ENCODE measurements at regions not wholly inside any gene's neighbourhood (a gene's known extent, or its start where the extent isn't known, plus 50 kb on each side); places are given as distances from the start of the nearest gene placed in this dataset.

DNA sequence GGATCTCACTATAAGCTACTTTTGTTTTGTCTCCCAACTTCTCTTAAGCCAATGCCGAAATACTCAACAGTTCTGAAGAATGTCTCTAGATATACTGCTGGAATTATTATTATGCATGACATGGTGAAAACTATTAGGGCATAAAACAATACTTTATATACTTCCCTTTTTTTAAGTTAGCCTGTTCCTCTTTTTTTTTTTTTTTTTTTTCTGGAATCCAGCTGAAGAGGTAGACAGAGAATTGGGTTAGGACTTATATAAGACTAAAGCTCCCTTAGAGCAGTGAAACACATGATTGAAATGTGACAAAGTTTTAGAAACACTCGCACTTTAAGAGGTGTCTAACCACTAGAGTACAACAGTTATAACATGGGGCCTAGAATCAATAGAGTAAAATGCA, 850.9 kb upstream of the PCDH9 start:
- H3K27me3 Mint-ChIP-seq = no peaks in the 10 kb centered on the region
- no peaks in the 10 kb centered on the region for H3K4me1 Mint-ChIP-seq (ENCODE audit: low read depth)
- H3K36me3 Mint-ChIP-seq (ENCODE audit: insufficient read depth) = no peaks in the 10 kb centered on the region
- H3K9me3 Mint-ChIP-seq (ENCODE audit: low read depth) = no peaks in the 10 kb centered on the region
- DNase-seq (ENCODE audit: low spot score, unreplicated experiment) = no peak
- H3K27ac Mint-ChIP-seq = no peak overlapping the region
- TF ChIP-seq, protein P1, sequence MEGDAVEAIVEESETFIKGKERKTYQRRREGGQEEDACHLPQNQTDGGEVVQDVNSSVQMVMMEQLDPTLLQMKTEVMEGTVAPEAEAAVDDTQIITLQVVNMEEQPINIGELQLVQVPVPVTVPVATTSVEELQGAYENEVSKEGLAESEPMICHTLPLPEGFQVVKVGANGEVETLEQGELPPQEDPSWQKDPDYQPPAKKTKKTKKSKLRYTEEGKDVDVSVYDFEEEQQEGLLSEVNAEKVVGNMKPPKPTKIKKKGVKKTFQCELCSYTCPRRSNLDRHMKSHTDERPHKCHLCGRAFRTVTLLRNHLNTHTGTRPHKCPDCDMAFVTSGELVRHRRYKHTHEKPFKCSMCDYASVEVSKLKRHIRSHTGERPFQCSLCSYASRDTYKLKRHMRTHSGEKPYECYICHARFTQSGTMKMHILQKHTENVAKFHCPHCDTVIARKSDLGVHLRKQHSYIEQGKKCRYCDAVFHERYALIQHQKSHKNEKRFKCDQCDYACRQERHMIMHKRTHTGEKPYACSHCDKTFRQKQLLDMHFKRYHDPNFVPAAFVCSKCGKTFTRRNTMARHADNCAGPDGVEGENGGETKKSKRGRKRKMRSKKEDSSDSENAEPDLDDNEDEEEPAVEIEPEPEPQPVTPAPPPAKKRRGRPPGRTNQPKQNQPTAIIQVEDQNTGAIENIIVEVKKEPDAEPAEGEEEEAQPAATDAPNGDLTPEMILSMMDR (IDR thresholded peaks at IDR 0.05; ENCODE audit: unreplicated experiment) = no peak
- H3K4me3 Mint-ChIP-seq (ENCODE audit: low read depth) = no peak overlapping the region

DNA sequence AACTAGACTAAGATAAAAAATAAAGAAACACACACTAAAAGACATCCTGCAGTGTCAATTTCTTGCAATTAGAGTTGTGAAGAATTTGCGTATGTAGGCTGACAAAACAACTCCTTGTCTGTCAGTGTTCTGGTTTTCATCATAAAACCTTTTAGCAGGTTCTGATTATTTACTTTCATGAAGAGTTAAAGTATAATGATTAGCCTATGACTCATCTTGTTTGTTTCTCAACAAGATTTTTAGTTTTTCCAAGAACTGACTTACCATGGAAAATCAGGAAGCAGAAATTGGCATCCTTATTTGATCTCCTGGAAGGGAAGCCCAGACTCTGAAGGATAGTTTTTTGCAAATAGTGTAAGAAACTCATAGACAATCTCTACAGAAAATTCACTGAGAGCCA, 848.7 kb upstream of the PCDH9 start:
- Mint-ChIP-seq H3K9me3 (ENCODE audit: low read depth) (no peaks in the 10 kb centered on the region), H3K4me1 (ENCODE audit: low read depth) (no peaks in the 10 kb centered on the region), H3K27ac (no peak overlapping the region), H3K36me3 (ENCODE audit: insufficient read depth) (no peaks in the 10 kb centered on the region), H3K27me3 (no peaks in the 10 kb centered on the region), H3K4me3 (ENCODE audit: low read depth) (no peak overlapping the region)
- DNase-seq (ENCODE audit: low spot score, unreplicated experiment) = no peak
- TF ChIP-seq, protein P1 (IDR thresholded peaks at IDR 0.05; ENCODE audit: unreplicated experiment) = no peak

DNA sequence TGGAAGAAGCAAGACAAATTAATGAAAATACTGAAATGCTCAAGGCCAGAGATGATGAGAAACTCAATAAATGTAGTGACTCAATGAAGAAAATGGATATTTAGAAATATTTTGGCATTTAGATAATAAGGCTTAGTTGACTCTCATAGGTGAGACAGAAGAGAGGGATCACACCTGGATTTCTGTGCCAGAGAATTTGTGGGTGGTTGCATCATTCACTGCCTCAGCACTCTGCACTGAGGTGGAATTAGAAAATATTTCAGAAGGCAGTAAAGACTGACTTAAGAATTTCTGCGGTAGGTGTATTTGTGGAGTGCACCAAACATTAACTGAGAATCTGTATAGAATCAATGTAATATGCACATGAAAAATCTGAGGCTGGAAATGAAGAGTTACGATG, 848.3 kb upstream of the PCDH9 start:
- Mint-ChIP-seq H3K4me1 (ENCODE audit: low read depth) (no peaks in the 10 kb centered on the region), H3K4me3 (ENCODE audit: low read depth) (no peak overlapping the region), H3K9me3 (ENCODE audit: low read depth) (no peaks in the 10 kb centered on the region), H3K36me3 (ENCODE audit: insufficient read depth) (no peaks in the 10 kb centered on the region), H3K27ac (no peak overlapping the region), H3K27me3 (no peaks in the 10 kb centered on the region)
- TF ChIP-seq, protein P1 (IDR thresholded peaks at IDR 0.05; ENCODE audit: unreplicated experiment) = no peak
- DNase-seq (ENCODE audit: low spot score, unreplicated experiment) = no peak

DNA sequence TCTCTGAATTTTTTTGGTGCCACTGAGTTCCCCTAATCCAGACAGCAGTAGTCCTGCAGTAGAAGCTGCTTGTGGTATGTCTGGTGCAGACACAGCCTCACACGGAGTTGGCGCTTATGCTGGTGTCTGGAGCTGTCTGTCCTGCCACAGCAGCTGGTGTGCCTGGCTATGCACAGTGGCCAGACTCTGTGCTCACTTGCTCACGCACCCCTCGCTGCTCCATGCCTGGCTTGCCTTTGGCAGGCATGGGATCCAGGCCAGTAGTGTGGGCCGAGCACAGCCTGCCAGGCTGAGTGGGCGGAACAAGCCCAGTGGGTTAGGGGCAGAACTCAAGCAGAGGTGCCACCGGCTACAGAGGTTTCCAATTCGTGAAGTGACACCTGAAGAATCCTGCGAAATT, 845.9 kb upstream of the PCDH9 start:
- DNase-seq (ENCODE audit: low spot score, unreplicated experiment) = no peak
- Mint-ChIP-seq H3K27ac (no peak overlapping the region), H3K36me3 (ENCODE audit: insufficient read depth) (no peaks in the 10 kb centered on the region), H3K4me1 (ENCODE audit: low read depth) (no peaks in the 10 kb centered on the region), H3K4me3 (ENCODE audit: low read depth) (no peak overlapping the region), H3K9me3 (ENCODE audit: low read depth) (no peaks in the 10 kb centered on the region), H3K27me3 (no peaks in the 10 kb centered on the region)
- TF ChIP-seq, protein P1 (IDR thresholded peaks at IDR 0.05; ENCODE audit: unreplicated experiment) = no peak

DNA sequence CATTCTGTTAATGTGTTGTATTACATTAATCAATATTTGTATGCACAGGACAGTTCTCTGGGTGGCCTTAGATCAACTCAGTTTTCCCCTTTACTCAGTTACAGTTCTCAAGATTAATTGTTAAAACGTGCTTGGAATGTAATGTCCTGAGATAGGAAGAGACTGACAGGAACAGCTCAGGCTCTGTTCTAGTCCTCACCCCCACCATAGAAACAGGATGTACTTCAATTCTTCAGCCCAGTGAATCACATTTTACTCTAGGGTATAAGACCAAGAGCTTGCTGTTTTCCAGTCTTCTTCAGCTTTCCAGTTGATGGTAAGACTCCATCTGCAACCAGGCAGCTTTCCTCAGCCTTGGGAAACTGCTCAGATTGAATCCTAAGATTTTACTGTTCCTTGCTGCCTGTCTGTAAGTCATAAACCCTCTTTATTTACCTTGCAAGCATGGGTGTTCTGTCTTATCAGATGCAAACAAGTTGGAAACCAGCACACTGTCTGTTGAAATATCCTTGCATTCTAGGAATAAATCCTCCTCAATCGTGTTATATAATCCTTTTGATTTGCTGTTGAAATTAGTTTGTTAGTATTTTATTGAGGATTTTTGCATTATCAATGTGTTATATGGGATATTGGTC, 836.9 kb upstream of the PCDH9 start:
- H3K27ac Mint-ChIP-seq = no peak overlapping the region
- H3K27me3 Mint-ChIP-seq = no peaks in the 10 kb centered on the region
- no peaks in the 10 kb centered on the region for H3K36me3 Mint-ChIP-seq (ENCODE audit: insufficient read depth)
- no peak for DNase-seq (ENCODE audit: low spot score, unreplicated experiment)
- no peaks in the 10 kb centered on the region for H3K9me3 Mint-ChIP-seq (ENCODE audit: low read depth)
- TF ChIP-seq, protein P1 (IDR thresholded peaks at IDR 0.05; ENCODE audit: unreplicated experiment) = no peak
- H3K4me3 Mint-ChIP-seq (ENCODE audit: low read depth) = no peak overlapping the region
- H3K4me1 Mint-ChIP-seq (ENCODE audit: low read depth) = peaks cover 8% of the 10 kb centered on the region

All from progenitor cell of endocrine pancreas (in vitro differentiated cells).